DOHH2 (cell line): ENCODE measurements at regions not wholly inside any gene's neighbourhood (a gene's known extent, or its start where the extent isn't known, plus 50 kb on each side); places are given as distances from the start of the nearest gene placed in this dataset.

Experiments
- H3F3A ChIP-seq: fragments of 200-600 bp; sonication (generic), shearing (Covaris generic); 2 replicates; pipeline ENCODE4 v1.6.0; 2016; ENCODE audit warnings: antibody characterized with exemption, mild to moderate bottlenecking; ENCODE audit not compliant: control insufficient read depth, insufficient read depth
- H3K27ac ChIP-seq: fragments of 200-600 bp; sonication (generic); 2 replicates; pipeline ENCODE4 v1.5.1; 2014; ENCODE audit warnings: low read depth, mild to moderate bottlenecking, low read length, moderate library complexity
- H3K27me3 ChIP-seq: fragments of 200-600 bp; sonication (generic); 2 replicates; pipeline ENCODE4 v1.6.1; 2014; ENCODE audit warnings: mild to moderate bottlenecking, low read length, mixed read lengths; ENCODE audit not compliant: control insufficient read depth
- H3K36me3 ChIP-seq: fragments of 200-600 bp; sonication (generic); 2 replicates; pipeline ENCODE4 v1.6.1; 2014; ENCODE audit warnings: mild to moderate bottlenecking, low read length, moderate library complexity, mixed read lengths; ENCODE audit not compliant: control insufficient read depth
- H3K4me1 ChIP-seq: fragments of 200-600 bp; sonication (generic); 2 replicates; pipeline ENCODE4 v1.6.1; 2014; ENCODE audit warnings: mild to moderate bottlenecking, low read length, mixed read lengths; ENCODE audit not compliant: control insufficient read depth
- H3K4me2 ChIP-seq: fragments of 200-600 bp; sonication (generic); 2 replicates; pipeline ENCODE4 v1.6.0; 2014; ENCODE audit warnings: mild to moderate bottlenecking, low read length, moderate library complexity
- H3K4me3 ChIP-seq: fragments of 200-600 bp; sonication (generic); 2 replicates; pipeline ENCODE4 v1.5.1; 2014; ENCODE audit warnings: mild to moderate bottlenecking, low read length, mixed read lengths
- H3K79me2 ChIP-seq: fragments of 200-600 bp; sonication (generic); 2 replicates; pipeline ENCODE4 v1.6.1; 2014; ENCODE audit warnings: mild to moderate bottlenecking, low read length, mixed read lengths; ENCODE audit not compliant: control insufficient read depth
- H3K9me2 ChIP-seq: fragments of 200-600 bp; sonication (generic); replicated peaks from 2 replicates; pipeline ENCODE4 v1.6.1; 2014; ENCODE audit warnings: mild to moderate bottlenecking, low read length, mixed read lengths; ENCODE audit not compliant: control insufficient read depth
- H3K9me3 ChIP-seq: fragments of 200-600 bp; sonication (generic); 2 replicates; pipeline ENCODE4 v1.6.1; 2014; ENCODE audit warnings: antibody characterized with exemption, low read length, mixed read lengths; ENCODE audit not compliant: control insufficient read depth, insufficient read depth
- H4K20me1 ChIP-seq: fragments of 200-600 bp; sonication (generic); 2 replicates; pipeline ENCODE4 v1.6.0; 2014; ENCODE audit warnings: low read depth, mild to moderate bottlenecking, antibody characterized with exemption, low read length, moderate library complexity; ENCODE audit not compliant: control insufficient read depth, insufficient read depth
- EZH2phosphoT487 ChIP-seq: fragments of 200-600 bp; sonication (generic); IDR thresholded peaks from 2 replicates; pipeline ENCODE4 v1.6.1; 2017; ENCODE audit warnings: borderline replicate concordance, mild to moderate bottlenecking, antibody characterized with exemption, low read length, moderate library complexity, mixed read lengths
- TF ChIP-seq, protein P1 (sequence below): fragments of 200-600 bp; sonication (generic); IDR thresholded peaks from one replicate; pipeline ENCODE4 v1.5.1; 2014; ENCODE audit warnings: antibody characterized with exemption, mild to moderate bottlenecking, low read depth, low read length; ENCODE audit not compliant: poor library complexity, severe bottlenecking

DNA sequence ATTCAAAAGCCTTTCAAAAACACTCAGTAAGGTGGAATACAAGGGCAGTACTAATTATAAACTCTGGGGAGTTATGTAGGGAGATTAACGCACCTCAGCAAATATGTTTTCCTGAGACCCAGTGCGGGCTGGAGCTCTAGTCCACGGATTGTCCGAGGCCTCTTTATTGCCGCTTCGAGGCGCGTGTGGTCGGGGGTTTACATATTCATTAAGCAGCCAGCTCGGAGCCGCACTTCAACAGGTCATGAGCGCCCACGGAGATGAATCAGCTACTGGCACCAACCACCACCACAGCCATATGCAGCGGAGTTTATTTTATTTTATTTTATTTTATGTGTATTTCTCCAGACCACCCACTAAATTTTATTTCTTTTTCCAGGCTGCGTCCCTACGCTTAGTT lies 195.9 kb upstream of the ADARB2 start:
- no peaks in the 10 kb centered on the region for H4K20me1 ChIP-seq
- no peaks in the 10 kb centered on the region for H3F3A ChIP-seq
- no peaks in the 10 kb centered on the region for H3K9me3 ChIP-seq
- H3K79me2 ChIP-seq: no peaks in the 10 kb centered on the region
- no peaks in the 10 kb centered on the region for H3K36me3 ChIP-seq
- no peak for TF ChIP-seq EZH2phosphoT487
- TF ChIP-seq, protein P1, sequence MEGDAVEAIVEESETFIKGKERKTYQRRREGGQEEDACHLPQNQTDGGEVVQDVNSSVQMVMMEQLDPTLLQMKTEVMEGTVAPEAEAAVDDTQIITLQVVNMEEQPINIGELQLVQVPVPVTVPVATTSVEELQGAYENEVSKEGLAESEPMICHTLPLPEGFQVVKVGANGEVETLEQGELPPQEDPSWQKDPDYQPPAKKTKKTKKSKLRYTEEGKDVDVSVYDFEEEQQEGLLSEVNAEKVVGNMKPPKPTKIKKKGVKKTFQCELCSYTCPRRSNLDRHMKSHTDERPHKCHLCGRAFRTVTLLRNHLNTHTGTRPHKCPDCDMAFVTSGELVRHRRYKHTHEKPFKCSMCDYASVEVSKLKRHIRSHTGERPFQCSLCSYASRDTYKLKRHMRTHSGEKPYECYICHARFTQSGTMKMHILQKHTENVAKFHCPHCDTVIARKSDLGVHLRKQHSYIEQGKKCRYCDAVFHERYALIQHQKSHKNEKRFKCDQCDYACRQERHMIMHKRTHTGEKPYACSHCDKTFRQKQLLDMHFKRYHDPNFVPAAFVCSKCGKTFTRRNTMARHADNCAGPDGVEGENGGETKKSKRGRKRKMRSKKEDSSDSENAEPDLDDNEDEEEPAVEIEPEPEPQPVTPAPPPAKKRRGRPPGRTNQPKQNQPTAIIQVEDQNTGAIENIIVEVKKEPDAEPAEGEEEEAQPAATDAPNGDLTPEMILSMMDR: no peak
- no peak overlapping the region for H3K4me2 ChIP-seq
- H3K4me1 ChIP-seq: no peaks in the 10 kb centered on the region
- no peaks in the 10 kb centered on the region for H3K27me3 ChIP-seq
- no peak overlapping the region for H3K27ac ChIP-seq
- H3K4me3 ChIP-seq: no peak overlapping the region
- no peaks in the 10 kb centered on the region for H3K9me2 ChIP-seq

DNA sequence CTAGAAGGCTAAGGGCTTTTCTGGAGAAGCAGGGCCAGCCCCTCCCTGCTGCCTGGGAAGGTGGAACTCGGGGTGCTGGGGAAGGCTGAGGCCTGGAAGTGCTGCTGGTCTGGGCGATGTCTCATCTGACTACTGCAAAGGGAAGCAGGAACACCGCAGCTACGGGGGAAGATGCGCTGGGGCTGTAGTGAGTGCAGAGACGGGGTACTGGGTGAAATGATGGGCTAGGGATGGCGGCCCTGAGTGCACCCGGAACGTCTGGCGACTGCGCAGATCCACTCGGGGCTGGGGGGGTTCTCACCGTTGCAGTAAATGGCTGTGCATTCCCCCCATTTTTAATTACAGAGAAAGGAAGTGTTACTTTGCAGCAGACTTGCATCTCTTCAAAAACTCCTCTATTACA lies 195.4 kb upstream of the ADARB2 start:
- Histone ChIP-seq H3K27me3 (no peaks in the 10 kb centered on the region), H3F3A (no peaks in the 10 kb centered on the region), H3K36me3 (no peaks in the 10 kb centered on the region), H3K4me3 (no peak overlapping the region), H3K9me3 (no peaks in the 10 kb centered on the region), H3K9me2 (no peaks in the 10 kb centered on the region), H3K79me2 (no peaks in the 10 kb centered on the region), H3K4me2 (no peak overlapping the region), H4K20me1 (no peaks in the 10 kb centered on the region), H3K4me1 (no peaks in the 10 kb centered on the region), H3K27ac (no peak overlapping the region)
- TF ChIP-seq, protein P1: no peak
- no peak for TF ChIP-seq EZH2phosphoT487

DNA sequence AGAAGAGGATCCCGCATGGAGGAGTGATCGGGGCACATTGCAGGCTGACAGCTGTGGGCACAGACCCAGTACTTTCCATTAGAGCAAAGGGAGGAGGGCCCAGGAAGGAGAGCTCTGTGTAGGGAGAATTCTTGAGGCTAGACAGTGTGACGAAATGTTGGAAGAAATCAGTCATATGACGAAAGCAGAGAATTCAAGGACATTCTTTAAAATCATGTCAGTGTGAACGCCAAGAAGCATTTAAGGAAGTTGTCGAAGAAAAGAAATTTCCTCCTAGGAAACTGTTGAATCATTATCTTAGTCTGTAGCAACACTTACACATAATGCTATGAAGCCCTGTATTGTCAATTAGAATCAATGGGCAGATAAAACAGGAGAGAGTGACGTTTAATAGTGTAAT lies 191.3 kb upstream of the ADARB2 start:
- TF ChIP-seq EZH2phosphoT487: no peak
- TF ChIP-seq, protein P1: no peak
- no peak overlapping the region for H3K4me2 ChIP-seq
- no peaks in the 10 kb centered on the region for H3K36me3 ChIP-seq
- no peaks in the 10 kb centered on the region for H4K20me1 ChIP-seq
- no peak overlapping the region for H3K4me3 ChIP-seq
- H3F3A ChIP-seq: no peaks in the 10 kb centered on the region
- H3K4me1 ChIP-seq: no peaks in the 10 kb centered on the region
- no peaks in the 10 kb centered on the region for H3K27me3 ChIP-seq
- no peak overlapping the region for H3K27ac ChIP-seq
- no peaks in the 10 kb centered on the region for H3K79me2 ChIP-seq
- no peaks in the 10 kb centered on the region for H3K9me2 ChIP-seq
- no peaks in the 10 kb centered on the region for H3K9me3 ChIP-seq

DNA sequence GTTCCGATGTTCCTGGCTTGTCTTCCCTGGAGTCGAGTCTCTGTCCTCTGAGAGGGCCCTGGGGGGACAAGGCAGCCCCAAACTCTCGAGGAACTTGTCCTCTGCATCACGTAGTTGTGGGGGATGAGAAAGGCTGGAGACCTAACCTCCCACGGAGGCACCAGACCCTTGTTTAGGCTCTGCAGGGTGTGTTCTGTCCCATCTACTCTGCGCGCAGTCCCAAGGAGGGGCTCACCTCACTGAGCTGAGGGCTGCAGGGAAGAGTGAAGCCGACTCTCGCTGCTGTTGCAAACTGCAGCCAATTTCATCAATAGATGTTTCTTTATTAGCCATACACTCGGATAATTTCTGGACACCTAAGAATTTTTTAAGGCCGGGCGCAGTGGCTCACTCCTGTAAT lies 186.7 kb upstream of the ADARB2 start:
- no peak overlapping the region for H3K4me3 ChIP-seq
- H4K20me1 ChIP-seq: no peaks in the 10 kb centered on the region

More for the DNA sequence above, 186.7 kb upstream of the ADARB2 start:
- no peak for TF ChIP-seq EZH2phosphoT487
- TF ChIP-seq, protein P1: no peak
- Histone ChIP-seq H3K79me2 (no peaks in the 10 kb centered on the region), H3K27me3 (0 out of 2 replicates have a peak, but pooled peaks cover 3% of the 10 kb centered on the region), H3K4me2 (no peak overlapping the region), H3K9me3 (no peaks in the 10 kb centered on the region), H3K36me3 (no peaks in the 10 kb centered on the region), H3K9me2 (no peaks in the 10 kb centered on the region), H3K27ac (no peak overlapping the region), H3F3A (no peaks in the 10 kb centered on the region), H3K4me1 (no peaks in the 10 kb centered on the region)
